WTC11 (cell line): ENCODE measurements at regions not wholly inside any gene's neighbourhood (a gene's known extent, or its start where the extent isn't known, plus 50 kb on each side); places are given as distances from the start of the nearest gene placed in this dataset.

Source experiments
- ATAC-seq: fragments of 200-7000 bp; cut with Tn5 transposase; 2 replicates; pipeline ENCODE4 v1.10.0; 2021; ENCODE audit warnings: mild to moderate bottlenecking, moderate library complexity
- CTCF ChIA-PET: fragments of 300-600 bp; sonication (Branson Sonifier 250); formaldehyde crosslinking; loops from one replicate; lab custom pipeline; 2021; ENCODE audit warnings: antibody characterized with exemption; lab: Charles Lee
- POLR2A ChIA-PET: fragments of 350-600 bp; sonication (Branson Sonifier 250); formaldehyde crosslinking; loops from one replicate; lab custom pipeline; 2021; ENCODE audit warnings: antibody characterized with exemption; lab: Charles Lee
- DNase-seq: peaks from one replicate; pipeline ENCODE4 v3.0.0; 2021; ENCODE audit warnings: low spot score
- H3K27ac Mint-ChIP-seq: 2 replicates; pipeline ENCODE4 v1.8.0; 2021; ENCODE audit warnings: mixed read lengths
- H3K27me3 Mint-ChIP-seq: 2 replicates; pipeline ENCODE4 v1.8.0; 2021; ENCODE audit warnings: low read depth, mild to moderate bottlenecking, moderate library complexity, mixed read lengths
- H3K36me3 Mint-ChIP-seq: 2 replicates; pipeline ENCODE4 v1.8.0; 2021; ENCODE audit warnings: mixed read lengths
- H3K4me1 Mint-ChIP-seq: 2 replicates; pipeline ENCODE4 v1.8.0; 2022; ENCODE audit warnings: mixed read lengths
- H3K4me3 Mint-ChIP-seq: 2 replicates; pipeline ENCODE4 v1.8.0; 2021; ENCODE audit warnings: mild to moderate bottlenecking, moderate library complexity, mixed read lengths
- H3K9me3 Mint-ChIP-seq: 2 replicates; pipeline ENCODE4 v1.8.0; 2021; ENCODE audit warnings: mixed read lengths
- ATF1 ChIP-seq: sonication (generic); formaldehyde crosslinking; IDR thresholded peaks from 2 replicates; pipeline ENCODE4 v1.8.1; 2023; ENCODE audit warnings: mild to moderate bottlenecking, moderate library complexity, missing genetic modification reagents
- CREB1 ChIP-seq: sonication (generic); formaldehyde crosslinking; IDR thresholded peaks from 2 replicates; pipeline ENCODE4 v1.8.0; 2023; ENCODE audit warnings: mild to moderate bottlenecking, missing genetic modification reagents
- CREM ChIP-seq: sonication (generic); formaldehyde crosslinking; IDR thresholded peaks from 2 replicates; pipeline ENCODE4 v1.8.1; 2022; ENCODE audit warnings: mild to moderate bottlenecking, missing genetic modification reagents, moderate library complexity
- EMX1 ChIP-seq: fragments of 250-450 bp; sonication (Bioruptor Pico); IDR thresholded peaks from 2 replicates; pipeline ENCODE4 v1.8.0; 2021; ENCODE audit warnings: mild to moderate bottlenecking
- ESRRA ChIP-seq: sonication (generic); formaldehyde crosslinking; IDR thresholded peaks from 2 replicates; pipeline ENCODE4 v1.8.1; 2022; ENCODE audit warnings: mild to moderate bottlenecking, missing genetic modification reagents, borderline replicate concordance
- FOXK1 ChIP-seq: sonication (generic); formaldehyde crosslinking; IDR thresholded peaks from 2 replicates; pipeline ENCODE4 v1.8.0; 2022; ENCODE audit warnings: mild to moderate bottlenecking, moderate library complexity, missing genetic modification reagents
- FOXP4 ChIP-seq: sonication (generic); formaldehyde crosslinking; IDR thresholded peaks from 2 replicates; pipeline ENCODE4 v1.8.0; 2022; ENCODE audit warnings: mild to moderate bottlenecking, missing genetic modification reagents
- HMGA2 ChIP-seq: fragments of 250-450 bp; sonication (Bioruptor Pico); IDR thresholded peaks from 2 replicates; pipeline ENCODE4 v1.4.0; 2021; ENCODE audit warnings: mild to moderate bottlenecking, moderate library complexity
- HMGXB4 ChIP-seq: sonication (generic); formaldehyde crosslinking; IDR thresholded peaks from 2 replicates; pipeline ENCODE4 v1.8.1; 2023; ENCODE audit warnings: mild to moderate bottlenecking, moderate library complexity, missing genetic modification reagents
- JAZF1 ChIP-seq: fragments of 250-450 bp; sonication (Bioruptor Pico); IDR thresholded peaks from 2 replicates; pipeline ENCODE4 v1.9.0; 2021; ENCODE audit warnings: moderate library complexity, mild to moderate bottlenecking, inconsistent platforms
- JUN ChIP-seq: sonication (generic); formaldehyde crosslinking; IDR thresholded peaks from 2 replicates; pipeline ENCODE4 v1.8.0; 2023; ENCODE audit warnings: mild to moderate bottlenecking, missing genetic modification reagents
- MLX ChIP-seq: sonication (generic); formaldehyde crosslinking; IDR thresholded peaks from 2 replicates; pipeline ENCODE4 v1.8.1; 2023; ENCODE audit warnings: mild to moderate bottlenecking, missing genetic modification reagents, moderate library complexity
- NFATC4 ChIP-seq: fragments of 250-450 bp; sonication (Bioruptor Pico); IDR thresholded peaks from 2 replicates; pipeline ENCODE4 v1.9.0; 2021; ENCODE audit warnings: mild to moderate bottlenecking
- OVOL2 ChIP-seq: fragments of 250-450 bp; sonication (Bioruptor Pico); IDR thresholded peaks from 2 replicates; pipeline ENCODE4 v1.9.0; 2021; ENCODE audit warnings: mild to moderate bottlenecking, borderline replicate concordance
- PRRX2 ChIP-seq: fragments of 250-450 bp; sonication (Bioruptor Pico); IDR thresholded peaks from 2 replicates; pipeline ENCODE4 v1.8.0; 2021; ENCODE audit warnings: mild to moderate bottlenecking
- RELA ChIP-seq: sonication (generic); formaldehyde crosslinking; IDR thresholded peaks from 2 replicates; pipeline ENCODE4 v1.8.1; 2022; ENCODE audit warnings: missing genetic modification reagents, mild to moderate bottlenecking, borderline replicate concordance
- SMAD4 ChIP-seq: sonication (generic); formaldehyde crosslinking; IDR thresholded peaks from 2 replicates; pipeline ENCODE4 v1.8.0; 2022; ENCODE audit warnings: mild to moderate bottlenecking, missing genetic modification reagents
- ZBTB21 ChIP-seq: sonication (generic); formaldehyde crosslinking; IDR thresholded peaks from 2 replicates; pipeline ENCODE4 v1.8.1; 2023; ENCODE audit warnings: mild to moderate bottlenecking, missing genetic modification reagents, borderline replicate concordance
- ZNF219 ChIP-seq: sonication (generic); formaldehyde crosslinking; IDR thresholded peaks from 2 replicates; pipeline ENCODE4 v1.8.0; 2023; ENCODE audit warnings: missing genetic modification reagents, mild to moderate bottlenecking, borderline replicate concordance
- ZNF416 ChIP-seq: fragments of 250-450 bp; sonication (Bioruptor Pico); IDR thresholded peaks from 2 replicates; pipeline ENCODE4 v1.9.0; 2021; ENCODE audit warnings: mild to moderate bottlenecking, inconsistent platforms
- ZNF423 ChIP-seq: fragments of 250-450 bp; sonication (Bioruptor Pico); IDR thresholded peaks from 2 replicates; pipeline ENCODE4 v2.1.2; 2022; ENCODE audit warnings: mild to moderate bottlenecking, moderate library complexity
- ZNF671 ChIP-seq: fragments of 250-450 bp; sonication (Bioruptor Pico); IDR thresholded peaks from 2 replicates; pipeline ENCODE4 v1.8.0; 2021; ENCODE audit warnings: mild to moderate bottlenecking
- ZSCAN18 ChIP-seq: fragments of 250-450 bp; sonication (Bioruptor Pico); IDR thresholded peaks from 2 replicates; pipeline ENCODE4 v2.1.2; 2022; ENCODE audit warnings: mild to moderate bottlenecking, moderate library complexity
- TF ChIP-seq, protein P1 (sequence below): sonication (generic); formaldehyde crosslinking; IDR thresholded peaks from 2 replicates; pipeline ENCODE4 v1.8.1; 2022; ENCODE audit warnings: mild to moderate bottlenecking, missing genetic modification reagents, moderate library complexity, borderline replicate concordance
- TF ChIP-seq, protein P2 (sequence below): fragments of 200-600 bp; IDR thresholded peaks from 2 replicates; pipeline ENCODE4 v1.8.0; 2022; ENCODE audit warnings: antibody characterized with exemption
- TF ChIP-seq, protein P3 (sequence below): sonication (generic); formaldehyde crosslinking; IDR thresholded peaks from 2 replicates; pipeline ENCODE4 v1.8.1; 2023; ENCODE audit warnings: mild to moderate bottlenecking, missing genetic modification reagents, moderate library complexity

- TF ChIP-seq ZNF423 (CRISPR knock-in tag) (no peak), EMX1 (CRISPR knock-in tag) (no peak), ZBTB21 (CRISPR knock-in tag) (no peak), ESRRA (CRISPR knock-in tag) (no peak), ZNF416 (CRISPR knock-in tag) (no peak), NFATC4 (CRISPR knock-in tag) (no peak), ATF1 (CRISPR knock-in tag) (no peak), ZNF671 (CRISPR knock-in tag) (no peak), JUN (CRISPR knock-in tag) (no peak), CREM (no peak), OVOL2 (no peak), RELA (CRISPR knock-in tag) (no peak), MLX (no peak), ZNF219 (CRISPR knock-in tag) (no peak), HMGA2 (CRISPR knock-in tag) (no peak), JAZF1 (CRISPR knock-in tag) (no peak), FOXP4 (no peak)
- TF ChIP-seq, protein P1, sequence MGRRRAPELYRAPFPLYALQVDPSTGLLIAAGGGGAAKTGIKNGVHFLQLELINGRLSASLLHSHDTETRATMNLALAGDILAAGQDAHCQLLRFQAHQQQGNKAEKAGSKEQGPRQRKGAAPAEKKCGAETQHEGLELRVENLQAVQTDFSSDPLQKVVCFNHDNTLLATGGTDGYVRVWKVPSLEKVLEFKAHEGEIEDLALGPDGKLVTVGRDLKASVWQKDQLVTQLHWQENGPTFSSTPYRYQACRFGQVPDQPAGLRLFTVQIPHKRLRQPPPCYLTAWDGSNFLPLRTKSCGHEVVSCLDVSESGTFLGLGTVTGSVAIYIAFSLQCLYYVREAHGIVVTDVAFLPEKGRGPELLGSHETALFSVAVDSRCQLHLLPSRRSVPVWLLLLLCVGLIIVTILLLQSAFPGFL (CRISPR knock-in tag), result no peak
- TF ChIP-seq, protein P2, sequence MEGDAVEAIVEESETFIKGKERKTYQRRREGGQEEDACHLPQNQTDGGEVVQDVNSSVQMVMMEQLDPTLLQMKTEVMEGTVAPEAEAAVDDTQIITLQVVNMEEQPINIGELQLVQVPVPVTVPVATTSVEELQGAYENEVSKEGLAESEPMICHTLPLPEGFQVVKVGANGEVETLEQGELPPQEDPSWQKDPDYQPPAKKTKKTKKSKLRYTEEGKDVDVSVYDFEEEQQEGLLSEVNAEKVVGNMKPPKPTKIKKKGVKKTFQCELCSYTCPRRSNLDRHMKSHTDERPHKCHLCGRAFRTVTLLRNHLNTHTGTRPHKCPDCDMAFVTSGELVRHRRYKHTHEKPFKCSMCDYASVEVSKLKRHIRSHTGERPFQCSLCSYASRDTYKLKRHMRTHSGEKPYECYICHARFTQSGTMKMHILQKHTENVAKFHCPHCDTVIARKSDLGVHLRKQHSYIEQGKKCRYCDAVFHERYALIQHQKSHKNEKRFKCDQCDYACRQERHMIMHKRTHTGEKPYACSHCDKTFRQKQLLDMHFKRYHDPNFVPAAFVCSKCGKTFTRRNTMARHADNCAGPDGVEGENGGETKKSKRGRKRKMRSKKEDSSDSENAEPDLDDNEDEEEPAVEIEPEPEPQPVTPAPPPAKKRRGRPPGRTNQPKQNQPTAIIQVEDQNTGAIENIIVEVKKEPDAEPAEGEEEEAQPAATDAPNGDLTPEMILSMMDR, result no peak
- CTCF ChIA-PET, result no interaction called here
- ATAC-seq (no peak), DNase-seq (no peak)
- Mint-ChIP-seq H3K4me3 (no peak overlapping the region), H3K4me1 (peaks cover 17% of the 10 kb centered on the region), H3K9me3 (peaks cover 22% of the 10 kb centered on the region), H3K27me3 (no peaks in the 10 kb centered on the region; the same call in 1 of the 2 replicates), H3K36me3 (peaks cover 4% of the 10 kb centered on the region; the same call in 1 of the 2 replicates), H3K27ac (no peak overlapping the region)
- POLR2A ChIA-PET, result no interaction called here
Measured at GRCh38 chr3:66785191-66785909, 212.8 kb upstream of the KBTBD8 start.

GRCh38 chr3:66789580-66790237 is 208.4 kb upstream of the KBTBD8 start:
- POLR2A ChIA-PET, result no interaction called here
- peaks cover 12% of the 10 kb centered on the region for H3K9me3 Mint-ChIP-seq
- H3K36me3 Mint-ChIP-seq, result no peaks in the 10 kb centered on the region; the same call in 1 of the 2 replicates
- H3K27ac Mint-ChIP-seq, result no peak overlapping the region
- CTCF ChIA-PET, result no interaction called here
- peaks cover 12% of the 10 kb centered on the region for H3K27me3 Mint-ChIP-seq
- no peak overlapping the region for H3K4me3 Mint-ChIP-seq
- DNase-seq (no peak), ATAC-seq (no peak)
- peaks cover 33% of the 10 kb centered on the region for H3K4me1 Mint-ChIP-seq
- TF ChIP-seq ATF1 (CRISPR knock-in tag) (no peak), CREB1 (no peak), NFATC4 (CRISPR knock-in tag) (no peak), HMGXB4 (CRISPR knock-in tag) (no peak), SMAD4 (CRISPR knock-in tag) (no peak), ZSCAN18 (CRISPR knock-in tag) (no peak), FOXK1 (no peak), PRRX2 (CRISPR knock-in tag) (no peak)
- TF ChIP-seq, protein P3, sequence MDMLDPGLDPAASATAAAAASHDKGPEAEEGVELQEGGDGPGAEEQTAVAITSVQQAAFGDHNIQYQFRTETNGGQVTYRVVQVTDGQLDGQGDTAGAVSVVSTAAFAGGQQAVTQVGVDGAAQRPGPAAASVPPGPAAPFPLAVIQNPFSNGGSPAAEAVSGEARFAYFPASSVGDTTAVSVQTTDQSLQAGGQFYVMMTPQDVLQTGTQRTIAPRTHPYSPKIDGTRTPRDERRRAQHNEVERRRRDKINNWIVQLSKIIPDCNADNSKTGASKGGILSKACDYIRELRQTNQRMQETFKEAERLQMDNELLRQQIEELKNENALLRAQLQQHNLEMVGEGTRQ (CRISPR knock-in tag), result no peak
